HepG2 (cell line): ENCODE measurements at regions not wholly inside any gene's neighbourhood (a gene's known extent, or its start where the extent isn't known, plus 50 kb on each side); places are given as distances from the start of the nearest gene placed in this dataset.

ENCODE experiments used
- ATAC-seq: fragments of 200-7000 bp; cut with Tn5 transposase; 3 replicates; pipeline ENCODE4 v1.9.1; 2020; ENCODE audit warnings: mild to moderate bottlenecking, moderate library complexity
- BruUV-seq: library from RNA; stranded (reverse); fragments of 400-500 nt; replicated peaks from 2 replicates; lab custom pipeline; 2021; lab: Mats Ljungman, UMichigan
- CTCF ChIA-PET: fragments of 300-600 bp; formaldehyde crosslinking; extraction: SDS; loops from one replicate; lab custom pipeline; 2021; ENCODE audit warnings: low total read pairs, inconsistent platforms, low intra/inter-chr PET ratio; lab: Yijun Ruan, JAX
- POLR2A ChIA-PET: fragments of 350-600 bp; sonication (Branson Sonifier 250); formaldehyde crosslinking; loops from one replicate; lab custom pipeline; 2020; ENCODE audit warnings: antibody characterized with exemption, inconsistent platforms; lab: Yijun Ruan, JAX
- DNase-seq: peaks from one replicate; pipeline ENCODE4 v3.0.0-alpha.2; 2015; ENCODE audit warnings: low spot score
- FAIRE-seq: peaks from 3 replicates; lab custom pipeline; 2011; peaks lifted over from hg19 to GRCh38; lab: Jason Lieb, UNC
- H2AFZ ChIP-seq: one replicate; pipeline ENCODE4 v1.6.1; 2011; ENCODE audit warnings: low read length, inconsistent platforms
- H3K27ac ChIP-seq: fragments of 300-600 bp; 3 replicates; pipeline ENCODE4 v1.8.0; 2011; ENCODE audit warnings: mixed run types, mild to moderate bottlenecking, mixed read lengths, low read length, inconsistent platforms; ENCODE audit not compliant: insufficient read depth; ENCODE audit errors: extremely low read length
- H3K27me3 ChIP-seq, 2 experiments: fragments of 200-600 bp in 1 of 2; 2 replicates in 1 of 2; 3 replicates in 1 of 2; pipeline versions ENCODE4 v1.6.0 to v1.8.0; 2011; ENCODE audit warnings: low read length in 2 of 2, mild to moderate bottlenecking in 2 of 2, moderate library complexity in 2 of 2, inconsistent platforms in 1 of 2; ENCODE audit not compliant: insufficient read depth in 2 of 2, control insufficient read depth in 1 of 2
- H3K36me3 ChIP-seq, 2 experiments: fragments of 200-600 bp in 1 of 2; replicated peaks in 1 of 2; 2 replicates in 1 of 2; 3 replicates in 1 of 2; pipeline versions ENCODE4 v1.5.1 to v1.8.0; 2011; ENCODE audit warnings: low read length in 2 of 2, inconsistent platforms in 1 of 2; ENCODE audit not compliant: insufficient read depth in 2 of 2, control insufficient read depth in 1 of 2
- H3K4me1 ChIP-seq: 2 replicates; pipeline ENCODE4 v1.5.1; 2012; ENCODE audit warnings: low read length, inconsistent platforms; ENCODE audit not compliant: insufficient read depth
- H3K4me2 ChIP-seq: 2 replicates; pipeline ENCODE4 v1.6.0; 2011; ENCODE audit warnings: low read depth, low read length, inconsistent platforms
- H3K4me3 ChIP-seq, 3 experiments: fragments of 200-600 bp in 1 of 3; sonication (generic), shearing (Covaris generic) in 1 of 3; replicated peaks in 1 of 3; 2 replicates each; pipeline ENCODE4 v1.5.1; 2011 to 2016; ENCODE audit warnings: low read length in 3 of 3, inconsistent platforms in 2 of 3, low read depth in 2 of 3, mild to moderate bottlenecking in 2 of 3, control low read depth in 1 of 3, mixed read lengths in 1 of 3; ENCODE audit not compliant: insufficient read depth in 1 of 3
- H3K79me2 ChIP-seq: one replicate; pipeline ENCODE4 v1.6.1; 2011; ENCODE audit warnings: low read length, inconsistent platforms; ENCODE audit not compliant: insufficient read depth
- H3K9ac ChIP-seq: 2 replicates; pipeline ENCODE4 v1.6.0; 2011; ENCODE audit warnings: mild to moderate bottlenecking, low read depth, low read length, inconsistent platforms; ENCODE audit not compliant: insufficient read depth
- H3K9me3 ChIP-seq: 2 replicates; pipeline ENCODE4 v1.5.1; 2012; ENCODE audit warnings: mild to moderate bottlenecking, low read length
- H4K20me1 ChIP-seq: 2 replicates; pipeline ENCODE4 v1.6.0; 2011; ENCODE audit warnings: inconsistent platforms, mild to moderate bottlenecking, low read length, moderate library complexity; ENCODE audit not compliant: insufficient read depth
- FOXP1 ChIP-seq, 2 experiments: fragments of 450-650 bp in 1 of 2; IDR thresholded peaks; 2 replicates each; pipeline ENCODE4 v1.6.1; 2017 to 2018; ENCODE audit warnings: antibody characterized with exemption in 1 of 2
- HMG20A ChIP-seq: IDR thresholded peaks from 2 replicates; pipeline ENCODE4 v1.6.1; 2016; ENCODE audit warnings: borderline replicate concordance
- JUNB ChIP-seq: sonication (generic); formaldehyde crosslinking; IDR thresholded peaks from 2 replicates; pipeline ENCODE4 v1.8.0; 2022; ENCODE audit warnings: missing genetic modification reagents, mild to moderate bottlenecking, borderline replicate concordance
- NCOA1 ChIP-seq: sonication (generic); formaldehyde crosslinking; IDR thresholded peaks from 2 replicates; pipeline ENCODE4 v1.9.0; 2021; ENCODE audit warnings: missing genetic modification reagents
- ONECUT2 ChIP-seq: sonication (generic); formaldehyde crosslinking; IDR thresholded peaks from 2 replicates; pipeline ENCODE4 v1.4.0; 2020; ENCODE audit warnings: missing genetic modification reagents
- RAD51 ChIP-seq: fragments of 450-650 bp; IDR thresholded peaks from 2 replicates; pipeline ENCODE4 v1.6.1; 2016; ENCODE audit warnings: borderline replicate concordance
- ZFX ChIP-seq: sonication (generic); formaldehyde crosslinking; IDR thresholded peaks from 2 replicates; pipeline ENCODE4 v1.4.0; 2020; ENCODE audit warnings: mild to moderate bottlenecking, low read depth, missing genetic modification reagents, moderate library complexity
- ZNF317 ChIP-seq: sonication (generic); formaldehyde crosslinking; IDR thresholded peaks from 2 replicates; pipeline ENCODE4 v1.5.0; 2020; ENCODE audit warnings: mild to moderate bottlenecking, missing genetic modification reagents
- ZNF354B ChIP-seq: sonication (generic); formaldehyde crosslinking; IDR thresholded peaks from 2 replicates; pipeline ENCODE4 v1.8.0; 2022; ENCODE audit warnings: mild to moderate bottlenecking, missing genetic modification reagents
- ZNF709 ChIP-seq: sonication (generic); formaldehyde crosslinking; IDR thresholded peaks from 2 replicates; pipeline ENCODE4 v1.5.0; 2020; ENCODE audit warnings: mild to moderate bottlenecking, missing genetic modification reagents
- ZNF891 ChIP-seq: sonication (generic); formaldehyde crosslinking; IDR thresholded peaks from 2 replicates; pipeline ENCODE4 v1.5.0; 2020; ENCODE audit warnings: mild to moderate bottlenecking, missing genetic modification reagents
- WGBS: methylation state at CpG from one replicate; pipeline ENCODE4 v1.1.6; 2017; ENCODE audit warnings: low lambda C conversion rate; 5-methylcytosine and 5-hydroxymethylcytosine counted together
- in situ Hi-C: cut with HindIII; loops from 2 replicates; pipeline ENCODE4 v1.10.0; 2017; ENCODE audit warnings: low pct_unique_long_range_greater_than_20kb; ENCODE audit not compliant: extremely low pct_ligation_motif_present
- intact Hi-C: fragments of 100-400 bp; cut with micrococcal nuclease; formaldehyde crosslinking; loops from one replicate; pipeline ENCODE4 v1.10.0; 2022; ENCODE audit not compliant: unreplicated experiment
- TF ChIP-seq, protein P1 (sequence below): IDR thresholded peaks from 2 replicates; pipeline ENCODE4 v1.6.1; 2012; ENCODE audit warnings: low read length, improper control_type of control experiment
- TF ChIP-seq, protein P2 (sequence below): sonication (generic); formaldehyde crosslinking; IDR thresholded peaks from 2 replicates; pipeline ENCODE4 v1.8.1; 2022; ENCODE audit warnings: low read depth, mild to moderate bottlenecking, missing genetic modification reagents
- TF ChIP-seq, protein P3 (sequence below): sonication (generic); formaldehyde crosslinking; IDR thresholded peaks from 2 replicates; pipeline ENCODE4 v1.4.0; 2020; ENCODE audit warnings: low read depth, mild to moderate bottlenecking, missing genetic modification reagents

DNA sequence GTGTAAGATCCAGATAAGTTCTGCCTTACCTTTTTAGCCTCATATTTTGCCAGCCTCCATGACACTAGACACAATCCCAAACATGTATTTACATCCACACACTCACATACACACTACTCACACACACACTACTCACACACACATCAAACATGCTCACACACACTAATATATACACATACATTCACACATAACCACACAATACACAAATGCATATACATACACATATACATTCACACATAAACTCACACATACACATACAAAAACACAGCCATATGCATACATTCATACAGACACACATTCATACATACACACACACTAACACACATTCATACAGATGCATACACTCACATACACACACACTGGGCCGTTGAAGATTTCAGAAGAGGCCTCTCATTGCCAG lies 109.5 kb downstream of the MAIP1 start:
- CTCF ChIA-PET: no interaction called here
- intact Hi-C loops (no loop called here), in situ Hi-C loops (no loop called here)
- FAIRE-seq (peak; percentile 26), ATAC-seq (0 out of 3 replicates have a peak, but pooled peaks have one; percentile 23), DNase-seq (no peak)
- Histone ChIP-seq H3K4me2 (no peak overlapping the region), H3K4me3 (no peak overlapping the region), H3K27ac (no peak overlapping the region), H3K79me2 (no peaks in the 10 kb centered on the region), H3K27me3 (peaks cover 1 to 8% of the 10 kb centered on the region in 2 experiments; a peak in 1 of 5 replicates), H3K9me3 (no peaks in the 10 kb centered on the region), H4K20me1 (no peaks in the 10 kb centered on the region), H3K9ac (no peak overlapping the region), H3K4me1 (0 out of 2 replicates have a peak, but pooled peaks cover 5% of the 10 kb centered on the region), H2AFZ (no peak overlapping the region), H3K36me3 (no peaks in the 10 kb centered on the region)
- POLR2A ChIA-PET: no interaction called here
- WGBS: 11% methylated on average over 1 of the region's 1 CpG
- BruUV-seq: no TSS peak
- TF ChIP-seq, protein P1, sequence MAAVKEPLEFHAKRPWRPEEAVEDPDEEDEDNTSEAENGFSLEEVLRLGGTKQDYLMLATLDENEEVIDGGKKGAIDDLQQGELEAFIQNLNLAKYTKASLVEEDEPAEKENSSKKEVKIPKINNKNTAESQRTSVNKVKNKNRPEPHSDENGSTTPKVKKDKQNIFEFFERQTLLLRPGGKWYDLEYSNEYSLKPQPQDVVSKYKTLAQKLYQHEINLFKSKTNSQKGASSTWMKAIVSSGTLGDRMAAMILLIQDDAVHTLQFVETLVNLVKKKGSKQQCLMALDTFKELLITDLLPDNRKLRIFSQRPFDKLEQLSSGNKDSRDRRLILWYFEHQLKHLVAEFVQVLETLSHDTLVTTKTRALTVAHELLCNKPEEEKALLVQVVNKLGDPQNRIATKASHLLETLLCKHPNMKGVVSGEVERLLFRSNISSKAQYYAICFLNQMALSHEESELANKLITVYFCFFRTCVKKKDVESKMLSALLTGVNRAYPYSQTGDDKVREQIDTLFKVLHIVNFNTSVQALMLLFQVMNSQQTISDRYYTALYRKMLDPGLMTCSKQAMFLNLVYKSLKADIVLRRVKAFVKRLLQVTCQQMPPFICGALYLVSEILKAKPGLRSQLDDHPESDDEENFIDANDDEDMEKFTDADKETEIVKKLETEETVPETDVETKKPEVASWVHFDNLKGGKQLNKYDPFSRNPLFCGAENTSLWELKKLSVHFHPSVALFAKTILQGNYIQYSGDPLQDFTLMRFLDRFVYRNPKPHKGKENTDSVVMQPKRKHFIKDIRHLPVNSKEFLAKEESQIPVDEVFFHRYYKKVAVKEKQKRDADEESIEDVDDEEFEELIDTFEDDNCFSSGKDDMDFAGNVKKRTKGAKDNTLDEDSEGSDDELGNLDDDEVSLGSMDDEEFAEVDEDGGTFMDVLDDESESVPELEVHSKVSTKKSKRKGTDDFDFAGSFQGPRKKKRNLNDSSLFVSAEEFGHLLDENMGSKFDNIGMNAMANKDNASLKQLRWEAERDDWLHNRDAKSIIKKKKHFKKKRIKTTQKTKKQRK: no peak
- TF ChIP-seq ZNF317 (CRISPR knock-in tag) (no peak), ZNF709 (CRISPR knock-in tag) (no peak), FOXP1 (IDR thresholded peaks at IDR 0.05) (peak; percentile 22; the same call in 1 of the 2 replicates), FOXP1 (CRISPR knock-in tag; IDR thresholded peaks at IDR 0.05) (no peak), ZFX (CRISPR knock-in tag) (no peak), HMG20A (CRISPR knock-in tag) (no peak), NCOA1 (no peak), JUNB (CRISPR knock-in tag) (peak; percentile 35; the same call in 1 of the 2 replicates), ZNF891 (CRISPR knock-in tag) (no peak), ZNF354B (no peak), RAD51 (0 out of 2 replicates have a peak, but pooled peaks have one; percentile 21), ONECUT2 (CRISPR knock-in tag) (no peak)
- TF ChIP-seq, protein P2, sequence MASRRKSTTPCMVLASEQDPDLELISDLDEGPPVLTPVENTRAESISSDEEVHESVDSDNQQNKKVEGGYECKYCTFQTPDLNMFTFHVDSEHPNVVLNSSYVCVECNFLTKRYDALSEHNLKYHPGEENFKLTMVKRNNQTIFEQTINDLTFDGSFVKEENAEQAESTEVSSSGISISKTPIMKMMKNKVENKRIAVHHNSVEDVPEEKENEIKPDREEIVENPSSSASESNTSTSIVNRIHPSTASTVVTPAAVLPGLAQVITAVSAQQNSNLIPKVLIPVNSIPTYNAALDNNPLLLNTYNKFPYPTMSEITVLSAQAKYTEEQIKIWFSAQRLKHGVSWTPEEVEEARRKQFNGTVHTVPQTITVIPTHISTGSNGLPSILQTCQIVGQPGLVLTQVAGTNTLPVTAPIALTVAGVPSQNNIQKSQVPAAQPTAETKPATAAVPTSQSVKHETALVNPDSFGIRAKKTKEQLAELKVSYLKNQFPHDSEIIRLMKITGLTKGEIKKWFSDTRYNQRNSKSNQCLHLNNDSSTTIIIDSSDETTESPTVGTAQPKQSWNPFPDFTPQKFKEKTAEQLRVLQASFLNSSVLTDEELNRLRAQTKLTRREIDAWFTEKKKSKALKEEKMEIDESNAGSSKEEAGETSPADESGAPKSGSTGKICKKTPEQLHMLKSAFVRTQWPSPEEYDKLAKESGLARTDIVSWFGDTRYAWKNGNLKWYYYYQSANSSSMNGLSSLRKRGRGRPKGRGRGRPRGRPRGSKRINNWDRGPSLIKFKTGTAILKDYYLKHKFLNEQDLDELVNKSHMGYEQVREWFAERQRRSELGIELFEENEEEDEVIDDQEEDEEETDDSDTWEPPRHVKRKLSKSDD: no peak
- TF ChIP-seq, protein P3, sequence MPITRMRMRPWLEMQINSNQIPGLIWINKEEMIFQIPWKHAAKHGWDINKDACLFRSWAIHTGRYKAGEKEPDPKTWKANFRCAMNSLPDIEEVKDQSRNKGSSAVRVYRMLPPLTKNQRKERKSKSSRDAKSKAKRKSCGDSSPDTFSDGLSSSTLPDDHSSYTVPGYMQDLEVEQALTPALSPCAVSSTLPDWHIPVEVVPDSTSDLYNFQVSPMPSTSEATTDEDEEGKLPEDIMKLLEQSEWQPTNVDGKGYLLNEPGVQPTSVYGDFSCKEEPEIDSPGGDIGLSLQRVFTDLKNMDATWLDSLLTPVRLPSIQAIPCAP (CRISPR knock-in tag): no peak
